ENCODE measurements at regions not wholly inside any gene's neighbourhood (a gene's known extent, or its start where the extent isn't known, plus 50 kb on each side); places are given as distances from the start of the nearest gene placed in this dataset.

DNA sequence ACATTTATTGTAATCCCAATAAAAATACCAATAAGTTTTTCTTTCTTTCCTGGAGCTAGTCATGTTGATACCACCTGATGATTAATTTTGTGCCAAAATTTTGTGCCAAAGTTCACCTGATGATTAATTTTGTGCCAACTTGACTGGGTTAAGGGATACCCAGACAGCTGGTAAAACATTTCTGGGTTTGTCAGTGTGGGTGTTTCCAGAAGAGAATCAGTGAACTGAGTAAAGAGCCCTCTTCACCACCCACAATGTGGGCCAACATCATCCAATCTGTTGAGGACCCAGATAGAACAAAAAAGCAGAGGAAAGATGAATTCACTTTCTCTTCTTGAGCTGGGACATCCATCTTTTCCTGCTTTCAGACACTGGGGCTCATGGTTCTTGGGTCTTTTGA lies 292.9 kb downstream of the LMO7 start:
- no peaks in the 10 kb centered on the region for H3K79me2 ChIP-seq (ENCODE audit: insufficient read depth, low read length)
- no peak overlapping the region for H3K27ac ChIP-seq (ENCODE audit: low read depth, low read length)
- TF ChIP-seq EZH2 (IDR thresholded peaks at IDR 0.05; ENCODE audit: insufficient read depth, low read length), result no peak
- TF ChIP-seq, protein P1, sequence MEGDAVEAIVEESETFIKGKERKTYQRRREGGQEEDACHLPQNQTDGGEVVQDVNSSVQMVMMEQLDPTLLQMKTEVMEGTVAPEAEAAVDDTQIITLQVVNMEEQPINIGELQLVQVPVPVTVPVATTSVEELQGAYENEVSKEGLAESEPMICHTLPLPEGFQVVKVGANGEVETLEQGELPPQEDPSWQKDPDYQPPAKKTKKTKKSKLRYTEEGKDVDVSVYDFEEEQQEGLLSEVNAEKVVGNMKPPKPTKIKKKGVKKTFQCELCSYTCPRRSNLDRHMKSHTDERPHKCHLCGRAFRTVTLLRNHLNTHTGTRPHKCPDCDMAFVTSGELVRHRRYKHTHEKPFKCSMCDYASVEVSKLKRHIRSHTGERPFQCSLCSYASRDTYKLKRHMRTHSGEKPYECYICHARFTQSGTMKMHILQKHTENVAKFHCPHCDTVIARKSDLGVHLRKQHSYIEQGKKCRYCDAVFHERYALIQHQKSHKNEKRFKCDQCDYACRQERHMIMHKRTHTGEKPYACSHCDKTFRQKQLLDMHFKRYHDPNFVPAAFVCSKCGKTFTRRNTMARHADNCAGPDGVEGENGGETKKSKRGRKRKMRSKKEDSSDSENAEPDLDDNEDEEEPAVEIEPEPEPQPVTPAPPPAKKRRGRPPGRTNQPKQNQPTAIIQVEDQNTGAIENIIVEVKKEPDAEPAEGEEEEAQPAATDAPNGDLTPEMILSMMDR (IDR thresholded peaks at IDR 0.05; ENCODE audit: insufficient read depth, low read depth, low read length), result no peak
- H3K27me3 ChIP-seq (ENCODE audit: insufficient read depth, low read length), result no peaks in the 10 kb centered on the region
- no peak overlapping the region for H3K4me3 ChIP-seq (ENCODE audit: insufficient read depth, low read depth, low read length)
- no peak overlapping the region for H3K4me3 Mint-ChIP-seq (ENCODE audit: unreplicated experiment)
- H3K36me3 ChIP-seq (ENCODE audit: insufficient read depth, low read length), result no peaks in the 10 kb centered on the region
- no peaks in the 10 kb centered on the region for H3K36me3 Mint-ChIP-seq (ENCODE audit: low read depth, unreplicated experiment)
- peaks cover 2% of the 10 kb centered on the region for H3K9me3 Mint-ChIP-seq (ENCODE audit: unreplicated experiment)
- H3K4me2 ChIP-seq (ENCODE audit: low read length), result no peak overlapping the region
- no peak for FAIRE-seq
- H4K20me1 ChIP-seq (ENCODE audit: insufficient read depth, low read length), result no peaks in the 10 kb centered on the region
- H3K4me1 Mint-ChIP-seq (ENCODE audit: low read depth, unreplicated experiment), result peaks cover 3% of the 10 kb centered on the region
- no peaks in the 10 kb centered on the region for H3K9me3 ChIP-seq (ENCODE audit: insufficient read depth, low read depth, low read length)
- no peaks in the 10 kb centered on the region for H3K4me1 ChIP-seq (ENCODE audit: insufficient read depth, low read length)
- H3K27ac Mint-ChIP-seq (ENCODE audit: unreplicated experiment), result no peak overlapping the region
- H3K27me3 Mint-ChIP-seq (ENCODE audit: low read depth, unreplicated experiment), result no peaks in the 10 kb centered on the region
- no peak for DNase-seq (ENCODE audit: low read depth)
- H2AFZ ChIP-seq (ENCODE audit: low read depth, low read length), result no peak overlapping the region
- no peak overlapping the region for H3K9ac ChIP-seq (ENCODE audit: low read length)

- H3K9me3 ChIP-seq (ENCODE audit: insufficient read depth, low read depth, low read length), result no peaks in the 10 kb centered on the region
- Mint-ChIP-seq H3K4me1 (ENCODE audit: low read depth, unreplicated experiment) (peaks cover 3% of the 10 kb centered on the region), H3K36me3 (ENCODE audit: low read depth, unreplicated experiment) (no peaks in the 10 kb centered on the region), H3K4me3 (ENCODE audit: unreplicated experiment) (no peak overlapping the region), H3K27me3 (ENCODE audit: low read depth, unreplicated experiment) (no peaks in the 10 kb centered on the region), H3K9me3 (ENCODE audit: unreplicated experiment) (peaks cover 2% of the 10 kb centered on the region), H3K27ac (ENCODE audit: unreplicated experiment) (no peak overlapping the region)
- H3K9ac ChIP-seq (ENCODE audit: low read length), result no peak overlapping the region
- H3K4me3 ChIP-seq (ENCODE audit: insufficient read depth, low read depth, low read length), result no peak overlapping the region
- FAIRE-seq (no peak), DNase-seq (ENCODE audit: low read depth) (no peak)
- H3K4me1 ChIP-seq (ENCODE audit: insufficient read depth, low read length), result no peaks in the 10 kb centered on the region
- no peaks in the 10 kb centered on the region for H4K20me1 ChIP-seq (ENCODE audit: insufficient read depth, low read length)
- H3K36me3 ChIP-seq (ENCODE audit: insufficient read depth, low read length), result no peaks in the 10 kb centered on the region
- no peak overlapping the region for H2AFZ ChIP-seq (ENCODE audit: low read depth, low read length)
- no peak overlapping the region for H3K27ac ChIP-seq (ENCODE audit: low read depth, low read length)
- H3K79me2 ChIP-seq (ENCODE audit: insufficient read depth, low read length), result no peaks in the 10 kb centered on the region
- H3K27me3 ChIP-seq (ENCODE audit: insufficient read depth, low read length), result no peaks in the 10 kb centered on the region
- H3K4me2 ChIP-seq (ENCODE audit: low read length), result no peak overlapping the region
- TF ChIP-seq EZH2 (IDR thresholded peaks at IDR 0.05; ENCODE audit: insufficient read depth, low read length), result no peak
- TF ChIP-seq, protein P1 (IDR thresholded peaks at IDR 0.05; ENCODE audit: insufficient read depth, low read depth, low read length), result no peak
Measured at GRCh38 chr13:75927183-75927669, 291.1 kb downstream of the LMO7 start.

DNA sequence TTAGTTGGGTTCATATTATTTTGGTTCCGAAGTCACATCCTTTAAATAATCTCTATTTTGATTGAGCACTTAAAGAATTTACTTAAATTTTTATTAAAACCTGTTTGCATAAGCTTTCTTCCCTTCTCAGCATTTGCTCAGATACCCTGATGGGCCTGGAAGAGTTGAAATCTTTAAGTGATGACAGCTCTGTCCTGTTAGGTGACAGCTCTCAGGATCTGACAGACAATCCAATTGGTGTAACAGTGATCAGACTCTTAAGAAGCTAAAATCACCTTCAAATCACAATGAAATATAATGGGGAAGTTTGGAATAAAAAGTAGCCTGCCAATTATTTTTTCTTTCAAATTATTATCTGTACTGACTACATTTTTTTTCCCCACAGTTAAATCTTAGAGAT lies 284.4 kb downstream of the LMO7 start:
- no peaks in the 10 kb centered on the region for H3K27me3 ChIP-seq (ENCODE audit: insufficient read depth, low read length)
- H3K4me3 ChIP-seq (ENCODE audit: insufficient read depth, low read depth, low read length), result no peak overlapping the region
- H3K4me1 ChIP-seq (ENCODE audit: insufficient read depth, low read length), result no peaks in the 10 kb centered on the region
- TF ChIP-seq, protein P1 (IDR thresholded peaks at IDR 0.05; ENCODE audit: insufficient read depth, low read depth, low read length), result no peak
- no peak for TF ChIP-seq EZH2 (IDR thresholded peaks at IDR 0.05; ENCODE audit: insufficient read depth, low read length)
- H3K36me3 ChIP-seq (ENCODE audit: insufficient read depth, low read length), result no peaks in the 10 kb centered on the region
- no peak overlapping the region for H3K9ac ChIP-seq (ENCODE audit: low read length)
- Mint-ChIP-seq H3K36me3 (ENCODE audit: low read depth, unreplicated experiment) (no peaks in the 10 kb centered on the region), H3K27me3 (ENCODE audit: low read depth, unreplicated experiment) (no peaks in the 10 kb centered on the region), H3K4me1 (ENCODE audit: low read depth, unreplicated experiment) (no peaks in the 10 kb centered on the region), H3K4me3 (ENCODE audit: unreplicated experiment) (no peak overlapping the region), H3K9me3 (ENCODE audit: unreplicated experiment) (no peaks in the 10 kb centered on the region), H3K27ac (ENCODE audit: unreplicated experiment) (no peak overlapping the region)
- H4K20me1 ChIP-seq (ENCODE audit: insufficient read depth, low read length), result no peaks in the 10 kb centered on the region
- no peaks in the 10 kb centered on the region for H3K79me2 ChIP-seq (ENCODE audit: insufficient read depth, low read length)
- DNase-seq (ENCODE audit: low read depth), result no peak
- no peak overlapping the region for H3K27ac ChIP-seq (ENCODE audit: low read depth, low read length)
- FAIRE-seq, result no peak
- no peaks in the 10 kb centered on the region for H3K9me3 ChIP-seq (ENCODE audit: insufficient read depth, low read depth, low read length)
- no peak overlapping the region for H3K4me2 ChIP-seq (ENCODE audit: low read length)
- no peak overlapping the region for H2AFZ ChIP-seq (ENCODE audit: low read depth, low read length)
